NCI-H2227 treated with DMSO at 0.1 percent for 48 hours (cell line): ENCODE measurements at regions not wholly inside any gene's neighbourhood (a gene's known extent, or its start where the extent isn't known, plus 50 kb on each side); places are given as distances from the start of the nearest gene placed in this dataset.
A peak's percentile ranks its signal among the peaks of the same experiment; 100 is the strongest.

Experiments used
- DNase-seq: peaks from one replicate; lab custom pipeline; 2025; lab: John Stamatoyannopoulos, UW

- DNase-seq = no peak
These were observed 363.4 kb downstream of the CDH26 start for GRCh38 chr20:60321601-60322000.

- no peak for DNase-seq
These were observed 368.6 kb downstream of the CDH26 start for GRCh38 chr20:60326821-60327220.

- no peak for DNase-seq
These were observed 369.9 kb downstream of the CDH26 start for GRCh38 chr20:60327971-60328660.

DNA sequence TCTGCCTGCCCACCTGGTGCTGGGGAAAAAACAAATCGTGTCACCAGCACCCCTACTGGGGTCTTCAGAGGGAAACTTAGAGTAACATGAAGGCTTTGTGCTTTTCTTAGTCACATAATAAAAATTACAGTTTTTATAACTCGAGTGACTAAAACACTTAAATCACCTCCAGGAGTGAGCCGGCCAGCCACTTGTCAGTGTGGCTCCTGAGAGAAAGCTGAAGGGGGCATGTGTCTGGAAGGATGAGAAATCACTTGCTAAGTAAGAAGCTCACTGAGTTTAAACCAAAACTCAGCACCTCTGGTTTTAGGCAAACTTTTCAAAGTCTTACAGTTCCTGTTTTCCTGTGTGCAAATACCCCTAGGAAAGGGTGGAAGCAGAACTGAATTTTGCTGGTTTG lies 372.2 kb downstream of the CDH26 start:
- no peak for DNase-seq

GRCh38 chr20:60331688-60332300 lies 373.6 kb downstream of the CDH26 start:
- peak; percentile 62 for DNase-seq

DNA sequence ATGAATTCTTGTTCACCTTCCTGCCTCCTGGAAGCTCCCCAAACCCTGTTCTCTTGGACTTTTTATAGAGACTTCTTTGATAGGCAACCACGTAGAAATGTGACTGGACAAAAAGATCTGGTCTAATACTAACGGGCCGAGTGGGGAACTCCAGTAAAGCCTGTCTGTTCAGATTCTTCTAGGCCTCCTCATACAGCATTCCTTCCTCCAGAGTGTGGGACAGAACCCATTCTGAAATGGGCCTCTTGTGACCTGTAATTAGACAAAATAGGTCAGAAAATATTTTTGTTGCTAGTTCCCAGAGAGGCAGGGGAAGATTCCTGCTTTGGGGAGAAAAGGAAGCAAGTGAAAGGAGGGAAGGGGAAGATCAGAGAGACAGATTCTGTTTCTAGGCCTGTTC lies 374.3 kb downstream of the CDH26 start:
- no peak for DNase-seq

DNA sequence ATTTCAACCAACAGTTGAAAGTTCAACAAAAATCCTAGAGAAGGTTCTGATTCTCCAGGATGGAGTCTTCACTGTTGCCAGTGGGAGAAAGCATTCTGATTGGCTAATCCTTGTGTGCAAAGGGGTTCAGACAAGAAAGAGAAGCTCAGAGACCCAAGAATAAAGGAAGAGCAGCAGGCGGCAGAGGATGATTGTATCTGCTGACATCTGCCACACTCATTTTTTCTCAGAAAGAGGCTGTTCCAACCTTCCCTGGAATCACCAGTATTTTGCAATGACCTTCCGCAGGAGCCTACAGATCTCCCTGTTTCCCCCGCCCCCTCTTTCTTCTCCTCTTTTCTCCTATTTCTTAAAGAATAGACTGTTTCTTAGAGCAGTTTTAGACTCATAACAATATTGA lies 376.7 kb downstream of the CDH26 start:
- DNase-seq = no peak

GRCh38 chr20:60338556-60338955 lies 380.3 kb downstream of the CDH26 start:
- DNase-seq = no peak

- DNase-seq = no peak
These were observed 381.5 kb downstream of the CDH26 start for GRCh38 chr20:60339738-60340137.

- no peak for DNase-seq
These were observed 382.0 kb downstream of the CDH26 start for GRCh38 chr20:60340232-60340631.

GRCh38 chr20:60341062-60341461 lies 382.8 kb downstream of the CDH26 start:
- no peak for DNase-seq

DNA sequence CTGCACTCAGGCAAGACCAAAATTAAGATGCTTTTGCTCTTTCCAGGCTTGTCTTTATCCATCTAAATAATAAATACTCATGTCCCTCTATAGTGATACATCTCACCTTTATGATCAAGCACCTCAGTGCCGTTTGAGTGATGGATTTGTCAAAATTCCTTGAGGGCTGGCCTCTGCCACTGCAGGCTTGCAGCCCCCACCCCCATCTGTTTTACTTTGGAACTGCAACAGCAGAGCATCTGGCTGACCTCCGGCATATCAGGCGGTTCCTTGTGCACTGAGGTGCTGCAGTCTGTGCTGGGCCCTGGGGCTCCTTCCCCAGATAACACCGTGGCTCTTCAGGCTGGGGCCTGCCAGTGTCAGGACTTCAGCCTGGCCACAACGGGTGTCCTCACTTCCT lies 386.9 kb downstream of the CDH26 start:
- DNase-seq = no peak

GRCh38 chr20:60349418-60349817 lies 391.2 kb downstream of the CDH26 start:
- DNase-seq = no peak

- DNase-seq = no peak
These were observed 393.8 kb downstream of the CDH26 start for GRCh38 chr20:60352017-60352416.

DNA sequence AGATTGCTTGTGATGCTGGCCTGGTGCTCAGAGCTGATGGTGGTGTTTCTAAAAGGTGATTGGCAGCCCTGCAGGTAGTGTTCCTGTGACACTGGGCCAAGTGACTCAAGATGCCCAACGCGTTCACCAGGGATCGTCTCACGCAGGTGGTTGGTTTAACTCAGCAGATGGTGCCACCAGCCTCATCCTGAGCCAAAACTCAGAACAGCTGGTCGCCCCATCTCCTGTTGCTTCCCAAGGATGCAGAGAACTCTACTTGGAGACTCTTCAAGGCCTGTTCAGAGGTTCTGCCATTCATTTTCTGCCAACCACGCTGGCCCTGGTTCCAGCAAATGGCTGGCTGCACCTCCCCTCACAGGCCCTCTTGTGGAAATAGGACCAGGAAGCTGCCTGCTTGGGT lies 394.4 kb downstream of the CDH26 start:
- no peak for DNase-seq

GRCh38 chr20:60354024-60354580 lies 395.9 kb downstream of the CDH26 start:
- no peak for DNase-seq

- DNase-seq = no peak
These were observed 399.9 kb downstream of the CDH26 start for GRCh38 chr20:60358101-60358500.

GRCh38 chr20:60359010-60359409 lies 400.8 kb downstream of the CDH26 start:
- DNase-seq = no peak

DNA sequence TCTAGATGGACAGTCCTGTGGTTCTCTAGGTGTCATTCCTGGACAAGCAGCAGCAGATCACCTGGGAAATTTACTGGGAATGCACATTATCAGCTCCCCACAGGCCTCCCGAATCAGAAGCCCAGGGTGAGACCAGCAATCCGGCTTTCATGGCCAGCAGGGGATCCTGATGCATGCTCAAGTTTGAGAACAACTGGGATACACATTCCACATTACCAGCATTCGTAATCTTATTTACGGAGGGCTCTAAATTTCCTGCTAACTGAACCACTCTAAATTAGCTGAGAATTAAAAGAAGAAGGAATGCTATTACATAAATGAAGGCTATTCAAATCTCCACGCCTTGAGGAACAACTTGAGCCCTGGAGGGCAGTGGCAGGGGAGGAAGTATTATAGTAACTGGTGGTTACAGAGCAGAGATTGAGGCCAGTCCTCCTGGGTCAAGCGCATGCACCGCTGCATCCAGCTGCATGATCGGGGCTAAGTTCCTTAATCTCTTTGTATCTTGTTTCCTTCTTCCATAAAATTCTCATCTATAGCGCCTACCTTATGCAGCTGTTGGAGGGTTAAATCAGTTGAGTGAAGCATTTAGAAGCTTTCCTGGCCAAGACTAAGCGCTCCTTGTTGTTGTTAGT lies 403.7 kb downstream of the CDH26 start:
- no peak for DNase-seq

GRCh38 chr20:60362531-60362930 lies 404.3 kb downstream of the CDH26 start:
- DNase-seq = no peak

DNA sequence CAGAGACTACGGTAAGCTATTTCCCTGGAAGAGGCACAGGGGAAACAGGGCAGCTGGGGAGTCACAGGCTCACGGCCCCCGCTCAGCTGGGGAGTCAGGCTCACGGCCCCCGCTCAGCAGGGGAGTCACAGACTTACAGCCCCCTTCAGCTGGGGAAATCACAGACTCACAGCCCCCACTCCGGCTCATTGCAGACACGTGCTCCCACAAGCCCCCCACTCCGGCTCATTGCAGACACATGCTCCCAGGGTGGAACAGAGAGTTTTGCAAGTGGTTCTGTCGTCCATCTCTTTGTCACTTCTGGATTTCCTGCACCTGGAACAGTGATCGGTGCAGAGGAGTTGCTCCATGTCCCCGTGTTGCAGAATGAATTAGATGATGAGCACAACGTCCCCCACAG lies 405.5 kb downstream of the CDH26 start:
- DNase-seq = no peak

- DNase-seq = no peak
These were observed 406.9 kb downstream of the CDH26 start for GRCh38 chr20:60365064-60365666.

DNA sequence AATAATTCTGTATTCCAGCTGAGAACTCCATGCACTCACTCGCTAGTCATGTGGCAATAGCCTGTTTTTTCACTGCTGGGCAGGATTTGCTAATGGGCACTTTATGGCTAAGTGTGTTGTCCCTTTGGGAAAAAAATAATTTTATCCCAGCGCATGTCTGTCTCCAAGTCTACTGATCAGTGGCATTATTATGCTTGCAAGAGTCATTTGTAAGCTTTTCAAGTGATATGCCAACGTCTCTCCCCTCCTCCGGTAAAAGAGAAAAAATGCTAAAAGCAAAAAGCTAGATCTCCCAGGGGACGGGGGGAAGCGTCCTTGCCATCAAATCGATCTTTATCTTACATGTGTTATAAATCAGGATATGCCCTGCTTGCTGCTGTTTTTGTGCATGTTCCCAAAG lies 407.7 kb downstream of the CDH26 start:
- peak; percentile 17 for DNase-seq
